T-helper 1 cell treated with Interleukin-12 subunit alpha and Interleukin-12 subunit beta and Interleukin-4 antibody, amounts not matched to agents 30 ng/mL and 1 ng/mL, for 36 hours (primary cell): ENCODE measurements at regions not wholly inside any gene's neighbourhood (a gene's known extent, or its start where the extent isn't known, plus 50 kb on each side); places are given as distances from the start of the nearest gene placed in this dataset.

Experiments
- intact Hi-C: fragments of 100-400 bp; cut with micrococcal nuclease; formaldehyde crosslinking; loops from one replicate; pipeline ENCODE4 v1.15.1; 2024

DNA sequence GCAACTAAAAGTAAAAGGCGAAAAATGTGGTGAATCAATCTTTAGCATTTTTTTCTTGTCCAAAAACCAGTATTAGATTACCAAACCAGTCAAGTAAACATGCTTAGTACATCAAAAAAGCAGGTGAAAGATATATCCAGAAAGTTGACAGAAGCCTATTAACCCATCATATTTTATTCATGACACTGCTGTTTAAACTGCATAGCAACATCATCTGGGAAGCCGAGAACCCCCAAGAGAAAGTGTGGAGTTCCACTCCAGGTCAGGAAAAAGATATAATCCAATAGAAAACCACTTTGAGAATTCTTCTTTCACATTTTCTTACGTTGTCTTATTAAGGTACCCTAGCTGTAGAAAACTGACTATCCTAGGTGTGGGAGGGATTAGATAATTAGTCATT is 466.8 kb upstream of the CDH8 start:
- intact Hi-C loops, result no loop called here

DNA sequence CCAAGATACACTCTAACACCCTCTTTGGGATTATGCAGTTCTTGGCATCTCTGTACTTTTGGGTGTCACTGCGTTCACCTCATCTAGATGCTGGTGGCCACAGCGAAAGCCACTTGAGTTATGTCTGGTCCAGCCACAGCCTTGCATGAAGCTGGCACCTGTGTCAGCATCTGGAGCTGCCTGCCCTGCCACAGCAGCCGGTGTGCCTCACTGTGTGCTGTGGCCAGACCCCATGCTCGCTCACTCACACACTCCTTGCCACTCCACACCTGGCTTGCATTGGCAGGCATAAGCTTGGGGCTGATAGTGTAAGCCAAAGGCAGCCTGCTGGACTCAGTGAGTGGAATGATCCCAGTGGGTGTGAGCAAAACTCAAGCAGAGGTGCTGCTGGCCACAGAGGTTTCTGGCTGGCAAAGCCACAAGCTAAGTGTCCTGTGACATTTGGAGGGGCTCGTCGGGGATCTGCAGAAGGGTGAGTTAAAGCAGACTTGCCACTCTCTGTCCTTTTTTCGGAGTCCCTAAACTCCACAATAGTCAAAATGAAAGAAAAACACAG is 442.7 kb upstream of the CDH8 start:
- intact Hi-C loops, result no loop called here

DNA sequence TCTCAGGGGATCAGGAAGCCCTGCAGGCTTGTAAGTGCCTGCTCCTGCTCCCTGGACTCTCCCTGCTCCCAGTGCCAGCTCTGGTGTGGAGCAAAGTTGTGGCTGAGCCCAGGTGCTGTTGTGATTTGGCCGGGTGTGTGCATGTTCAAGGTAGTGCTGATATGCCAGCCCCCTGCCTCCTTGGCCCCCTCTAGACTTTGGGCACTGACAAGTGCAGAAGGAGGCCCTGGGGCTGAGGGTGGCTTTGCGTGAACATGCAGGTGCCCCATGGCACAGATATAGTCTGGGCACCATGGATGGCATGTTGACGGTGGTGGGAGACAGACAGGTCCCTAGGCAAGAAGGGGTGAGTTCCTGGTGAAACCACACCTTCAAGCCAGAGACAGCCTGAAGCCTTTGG is 441.6 kb upstream of the CDH8 start:
- intact Hi-C loops, result no loop called here

DNA sequence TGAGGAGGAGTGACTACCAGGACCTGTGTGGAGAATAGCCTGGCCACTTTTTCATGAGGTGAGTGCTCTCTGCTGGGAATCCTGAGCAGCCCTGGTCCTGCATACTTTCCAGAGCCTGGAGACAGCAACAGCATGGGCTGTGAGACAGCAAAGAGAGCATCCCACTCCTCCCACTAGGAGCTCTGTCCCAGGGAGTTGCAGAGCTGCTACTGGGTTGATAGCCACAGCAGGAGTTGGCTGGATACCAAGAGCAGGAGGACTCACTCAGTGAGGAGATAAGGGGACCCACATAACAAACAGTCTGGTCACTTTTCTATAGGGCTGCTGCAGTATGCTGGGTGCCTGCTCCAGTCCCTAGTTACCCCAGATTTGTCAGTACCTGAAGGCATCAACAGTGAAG is 439.3 kb upstream of the CDH8 start:
- intact Hi-C loops, result no loop called here

DNA sequence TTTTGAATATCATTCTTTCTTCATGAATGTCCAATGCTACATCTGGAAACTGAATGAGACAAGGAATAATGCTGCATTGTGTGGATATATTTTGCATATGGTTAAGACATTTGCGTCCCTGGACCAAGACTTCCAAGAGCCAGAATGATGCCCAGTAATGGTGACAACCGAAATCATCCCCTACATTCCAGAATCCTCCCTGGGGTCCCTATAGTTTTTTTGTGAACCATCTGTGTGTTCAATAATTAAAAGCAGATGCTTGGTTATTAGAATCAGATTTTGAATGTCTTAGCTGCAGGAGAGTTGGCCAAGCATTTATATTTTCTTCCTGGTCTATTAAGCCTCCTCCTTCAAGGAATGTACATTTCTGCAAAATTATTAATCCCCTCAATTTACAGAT is 426.7 kb upstream of the CDH8 start:
- intact Hi-C loops, result no loop called here

DNA sequence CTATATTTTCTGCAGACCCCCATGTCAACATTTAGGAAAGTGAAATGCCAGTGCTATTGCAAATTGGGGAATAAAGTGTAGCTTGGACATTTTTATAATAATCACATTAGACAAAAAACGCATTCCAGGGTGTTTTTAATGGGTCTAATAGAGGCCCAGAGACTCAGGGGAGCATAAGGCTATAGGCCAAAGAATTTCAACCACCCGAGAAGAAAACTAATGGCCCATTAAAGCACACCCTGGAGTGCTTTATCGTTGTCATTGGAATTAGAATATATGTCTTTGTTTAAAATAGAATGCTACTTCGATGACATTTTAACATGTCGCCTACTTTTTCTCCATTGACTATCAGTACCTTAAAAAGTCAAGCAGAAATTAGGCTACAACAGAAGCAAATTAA is 414.1 kb upstream of the CDH8 start:
- intact Hi-C loops, result no loop called here

DNA sequence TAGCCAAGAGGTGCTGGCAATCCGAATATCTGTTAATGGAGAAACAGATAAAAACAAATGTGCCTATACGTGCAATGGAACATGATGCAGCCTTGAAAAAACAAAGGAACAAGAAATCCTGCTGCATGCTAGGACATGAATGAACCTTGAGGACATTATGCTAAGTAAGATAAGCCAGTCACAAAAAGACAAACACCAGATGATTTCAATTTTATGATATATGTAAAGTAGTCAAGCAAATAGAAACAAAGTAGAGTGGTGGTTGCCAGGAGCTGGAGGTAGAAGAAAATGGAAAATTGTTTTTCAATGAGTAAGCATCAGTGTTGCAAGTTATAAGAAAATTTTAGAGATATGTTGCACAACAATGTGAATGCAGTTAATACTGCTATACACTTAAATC is 409.7 kb upstream of the CDH8 start:
- intact Hi-C loops, result no loop called here

DNA sequence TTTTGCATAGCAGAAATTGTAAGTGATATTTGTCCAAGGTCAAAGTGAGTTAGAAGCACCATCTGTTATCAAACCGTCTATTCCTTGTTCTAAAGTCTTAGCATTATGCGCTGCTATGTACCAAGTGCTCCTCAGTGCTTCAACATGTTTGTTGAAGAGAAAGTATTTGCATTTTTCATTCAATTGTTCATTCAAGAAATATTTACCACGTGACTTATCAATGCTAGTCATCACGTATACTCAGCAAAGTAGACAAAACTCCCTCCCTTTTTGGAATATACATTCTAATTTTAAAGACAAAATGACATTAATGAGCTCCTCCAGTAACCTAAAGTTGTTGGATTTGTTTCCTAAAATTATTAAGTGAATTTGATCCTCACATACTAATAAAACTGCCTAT is 388.0 kb upstream of the CDH8 start:
- intact Hi-C loops, result no loop called here

DNA sequence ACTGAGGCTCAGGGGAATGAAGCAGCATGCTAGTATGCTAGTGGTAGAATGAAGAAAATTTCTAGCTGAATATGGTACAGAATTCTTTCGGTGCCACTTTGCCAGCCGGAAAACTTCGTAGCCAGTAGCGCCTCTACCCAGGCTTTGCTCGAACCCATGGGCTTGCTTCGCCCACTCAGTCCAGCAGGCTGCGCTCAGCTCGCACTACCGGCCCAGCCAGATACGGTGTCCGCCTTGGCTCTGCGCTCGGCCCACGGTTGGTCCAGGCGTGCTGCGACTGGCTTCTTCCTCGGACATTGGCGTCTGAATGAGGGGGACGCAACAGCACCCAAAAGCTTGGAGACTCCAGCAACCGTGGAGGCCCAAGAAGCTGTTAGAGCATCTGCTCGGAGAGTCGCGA is 372.5 kb upstream of the CDH8 start:
- intact Hi-C loops, result no loop called here

DNA sequence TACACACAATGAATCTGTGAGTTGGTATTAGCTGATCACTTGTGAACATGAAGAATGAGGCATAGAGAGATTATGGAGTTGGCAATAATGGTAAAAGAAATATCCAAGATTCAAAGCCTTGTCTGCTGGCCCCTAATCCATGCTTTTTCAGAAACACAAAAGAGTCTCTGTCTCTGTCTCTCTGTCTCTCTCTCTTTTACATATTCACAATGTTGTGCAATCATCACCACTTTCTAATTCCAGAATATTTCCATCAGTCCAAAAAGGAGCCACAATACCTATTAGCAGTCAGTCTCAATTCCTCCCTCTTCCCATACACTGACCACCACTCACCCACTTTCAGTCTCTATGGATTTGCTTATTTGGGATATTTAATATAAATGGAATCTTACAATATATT is 370.1 kb upstream of the CDH8 start:
- intact Hi-C loops, result no loop called here

DNA sequence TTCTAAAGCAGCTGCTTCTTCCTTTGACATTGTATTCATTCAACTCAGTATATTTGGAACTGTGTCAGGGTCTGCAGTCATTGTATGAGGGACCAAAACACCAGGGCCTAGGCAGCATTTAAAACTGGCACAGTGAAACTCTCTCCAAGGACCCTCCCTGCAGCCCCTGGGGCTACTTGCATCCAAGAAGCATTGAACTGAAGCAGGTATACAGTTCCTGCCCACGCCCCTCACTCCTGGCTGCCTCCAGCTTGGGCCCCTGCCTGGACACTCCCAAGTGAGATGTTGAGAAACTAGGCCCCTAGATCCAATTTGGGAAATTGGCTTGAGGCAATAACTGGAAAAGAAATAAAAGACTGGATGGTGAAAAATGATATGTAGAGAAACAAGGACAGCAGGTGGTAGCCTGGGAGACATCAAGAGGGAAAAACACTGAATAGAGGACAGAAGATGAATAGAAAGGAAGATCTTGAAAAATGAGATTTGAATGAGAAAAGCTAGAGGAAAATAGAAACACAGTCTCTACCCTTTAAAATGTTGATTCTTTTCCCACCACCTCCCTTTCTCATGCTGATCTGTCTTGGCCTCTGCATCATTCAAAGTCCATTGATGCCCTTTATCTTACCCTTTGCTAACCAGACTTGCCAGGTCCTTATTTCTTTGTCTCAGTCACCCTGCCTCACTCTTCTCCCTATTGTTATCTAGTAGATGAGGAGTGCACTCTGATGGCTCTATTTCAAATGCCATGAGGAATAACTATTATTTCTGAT is 368.8 kb upstream of the CDH8 start:
- intact Hi-C loops, result no loop called here

DNA sequence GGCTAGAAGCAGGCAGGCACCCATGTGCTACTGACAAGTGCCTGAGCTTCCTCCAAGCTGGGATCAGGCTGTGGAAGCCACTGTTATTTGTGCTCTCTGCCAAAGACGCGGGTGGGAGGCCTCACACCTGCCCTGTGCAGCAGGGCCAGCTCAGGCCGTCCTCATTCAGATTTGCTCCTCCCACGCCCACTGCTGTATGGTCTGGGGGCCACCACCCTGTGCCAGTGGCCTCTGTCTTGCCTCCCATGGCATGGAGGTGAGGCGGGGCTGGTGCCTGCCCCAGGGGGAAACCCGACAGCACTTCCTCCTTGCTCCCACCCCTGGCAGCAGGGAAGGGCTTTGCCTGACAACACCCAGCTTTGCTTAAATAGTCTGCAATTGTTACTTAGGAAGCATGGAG is 356.5 kb upstream of the CDH8 start:
- intact Hi-C loops, result no loop called here

DNA sequence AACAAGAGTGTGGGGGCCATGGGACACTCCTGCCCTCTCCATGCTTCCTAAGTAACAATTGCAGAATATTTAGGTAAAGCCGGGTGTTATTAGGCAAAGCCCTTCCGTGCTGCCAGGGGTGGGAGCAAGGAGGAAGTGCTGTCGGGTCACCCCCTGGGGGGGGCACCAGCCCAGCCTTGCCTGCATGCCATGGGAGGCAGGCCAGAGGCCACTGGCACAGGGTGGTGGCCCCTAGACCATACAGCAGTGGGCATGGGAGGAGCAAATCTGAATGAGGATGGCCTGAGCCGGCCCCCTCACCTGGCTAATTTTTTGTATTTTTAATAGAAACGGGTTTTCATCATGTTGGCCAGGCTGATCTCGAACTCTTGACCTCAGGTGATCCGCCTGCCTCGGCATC is 355.7 kb upstream of the CDH8 start:
- intact Hi-C loops, result no loop called here

DNA sequence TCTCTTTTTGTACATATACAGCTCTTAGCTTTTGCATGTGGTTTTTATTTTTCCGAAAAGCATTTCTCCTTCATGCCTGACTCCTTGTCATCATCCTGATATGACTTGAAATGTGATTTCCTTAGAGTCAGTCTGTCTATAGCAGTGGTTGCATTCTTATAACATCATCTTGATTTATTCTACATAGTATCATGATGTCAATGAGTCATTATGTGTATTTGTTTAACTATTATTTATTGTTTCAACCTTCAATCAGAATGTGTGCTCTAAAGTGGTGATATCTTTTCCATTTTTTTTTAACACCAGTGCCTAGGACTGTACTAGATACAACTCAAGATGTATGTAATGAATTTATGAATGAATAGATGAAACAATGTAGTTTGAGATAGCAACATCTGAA is 354.9 kb upstream of the CDH8 start:
- intact Hi-C loops, result no loop called here

DNA sequence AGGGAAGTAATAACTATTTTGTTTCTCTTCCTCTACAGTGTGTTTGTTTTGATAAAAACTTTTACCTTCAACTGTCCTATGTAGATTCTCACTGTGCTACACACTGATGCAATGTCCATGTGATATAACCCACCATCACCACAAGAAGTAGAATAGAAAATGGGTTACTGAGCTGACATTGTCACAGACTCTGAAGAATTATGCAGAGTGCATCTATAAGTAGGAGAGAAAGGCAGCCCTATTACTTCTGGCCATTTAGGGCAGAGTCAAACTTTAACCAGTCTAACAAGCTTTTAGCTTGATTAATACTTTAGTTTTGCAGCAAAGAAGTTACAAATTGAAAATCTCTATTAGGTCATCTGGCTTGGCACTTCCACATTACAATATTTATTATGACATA is 354.0 kb upstream of the CDH8 start:
- intact Hi-C loops, result no loop called here

DNA sequence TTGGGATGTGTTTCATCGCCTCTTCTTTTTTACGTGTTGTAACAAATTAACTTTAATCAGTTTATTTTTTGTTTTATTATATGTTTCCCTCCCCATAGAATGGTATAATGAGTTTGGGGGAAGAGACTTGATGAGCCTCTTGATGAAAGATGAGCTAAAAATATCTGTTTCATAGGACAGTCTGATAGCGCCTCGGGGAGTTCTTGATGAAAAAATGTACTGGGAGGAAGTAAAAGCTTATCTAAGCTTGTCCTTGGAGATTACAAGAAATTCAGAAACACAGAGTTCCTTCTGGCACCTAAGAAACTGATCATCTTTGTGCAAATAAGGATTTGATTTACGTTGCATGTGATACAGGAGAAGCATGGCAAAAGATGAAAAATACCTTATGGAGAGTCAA is 350.2 kb upstream of the CDH8 start:
- intact Hi-C loops, result no loop called here

DNA sequence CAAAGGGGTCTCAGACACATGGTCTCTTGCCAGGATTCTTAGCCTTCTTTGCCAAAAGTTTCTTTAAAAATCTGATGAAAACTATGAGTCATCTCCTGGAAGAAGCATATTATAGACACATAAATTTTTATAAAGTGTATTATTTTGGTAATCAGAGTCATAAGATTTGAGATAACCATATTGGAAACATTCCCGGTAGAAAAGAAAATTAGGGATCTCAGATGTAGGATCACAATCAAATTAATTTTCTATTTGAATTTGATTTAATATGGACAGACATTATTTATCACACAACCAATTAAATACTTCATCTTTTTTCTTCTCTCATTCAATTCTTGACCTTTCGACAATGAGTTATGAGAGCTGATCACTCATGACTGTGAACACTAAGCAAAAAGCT is 347.7 kb upstream of the CDH8 start:
- intact Hi-C loops, result no loop called here

DNA sequence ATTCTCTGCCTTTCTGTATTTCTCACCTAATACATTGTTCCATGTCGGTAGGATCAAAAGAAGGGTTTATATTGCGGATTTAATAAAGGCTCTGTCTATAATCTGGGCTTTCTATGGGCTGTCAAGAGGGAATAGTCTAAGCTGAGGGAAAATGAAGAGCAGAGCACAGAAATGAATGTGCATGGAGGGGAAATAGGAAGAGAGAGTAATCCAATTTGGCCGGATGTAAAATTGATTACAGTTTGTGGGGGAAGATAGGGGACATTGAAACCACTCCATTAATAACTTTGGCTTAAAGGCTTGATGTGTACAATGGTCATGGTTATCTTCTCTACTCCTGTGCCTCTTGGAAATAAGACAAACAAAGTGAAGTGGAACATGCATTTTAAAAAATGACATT is 334.2 kb upstream of the CDH8 start:
- intact Hi-C loops, result no loop called here

DNA sequence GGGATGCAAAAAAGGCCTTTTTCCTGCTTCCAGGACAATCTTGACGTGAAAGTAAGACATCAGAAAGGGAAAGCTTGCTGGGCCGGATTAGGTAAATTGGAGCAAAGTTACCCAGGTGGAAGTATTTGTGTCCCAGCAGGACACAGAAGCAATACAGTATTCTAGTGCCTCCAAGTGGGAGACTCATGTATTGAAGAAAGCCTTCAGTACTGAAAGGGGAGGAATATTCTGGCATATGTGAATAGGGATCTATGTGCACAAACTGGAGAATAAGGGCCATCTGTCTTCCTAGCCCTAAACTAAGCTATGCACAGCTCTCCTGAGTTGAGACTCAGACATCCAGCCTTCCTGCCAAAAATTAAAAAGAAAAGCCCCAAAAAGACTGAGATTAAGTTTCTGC is 327.3 kb upstream of the CDH8 start:
- intact Hi-C loops, result no loop called here

DNA sequence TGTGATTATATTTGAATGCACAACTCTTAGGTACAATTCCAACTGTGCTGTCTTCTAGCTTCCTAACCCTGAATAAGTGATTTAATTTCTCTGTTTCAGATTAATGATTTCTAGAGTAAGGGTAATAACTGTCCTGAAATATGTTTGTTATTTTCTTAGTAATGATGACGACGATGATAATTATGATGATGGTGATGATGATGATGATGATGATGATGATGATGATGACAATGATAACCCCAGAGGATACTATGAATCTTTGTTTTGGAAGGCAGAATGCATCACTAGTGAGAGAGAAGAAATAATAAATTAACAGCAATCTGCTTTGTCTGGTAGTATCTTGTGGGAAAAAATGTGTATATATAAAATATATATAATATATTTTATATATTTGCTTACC is 317.1 kb upstream of the CDH8 start:
- intact Hi-C loops, result no loop called here

DNA sequence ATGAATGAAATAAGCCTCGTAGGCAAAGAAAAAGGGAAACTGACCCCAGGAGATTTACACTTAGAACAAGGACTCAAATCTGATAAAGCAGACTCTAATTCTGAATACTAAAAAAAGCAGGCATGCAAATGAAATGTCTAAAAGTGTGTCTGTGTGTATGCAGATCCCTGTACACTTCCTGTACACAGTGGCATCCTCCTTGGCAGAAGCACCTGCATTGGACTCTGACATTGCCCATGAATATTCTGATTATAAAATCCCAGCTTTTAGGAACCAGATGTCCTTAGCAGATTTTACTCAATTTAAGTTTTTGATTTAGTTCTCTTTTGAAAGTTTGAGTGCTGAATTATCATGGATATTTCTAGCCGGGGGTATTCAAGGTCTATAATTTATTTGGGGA is 306.0 kb upstream of the CDH8 start:
- intact Hi-C loops, result no loop called here

DNA sequence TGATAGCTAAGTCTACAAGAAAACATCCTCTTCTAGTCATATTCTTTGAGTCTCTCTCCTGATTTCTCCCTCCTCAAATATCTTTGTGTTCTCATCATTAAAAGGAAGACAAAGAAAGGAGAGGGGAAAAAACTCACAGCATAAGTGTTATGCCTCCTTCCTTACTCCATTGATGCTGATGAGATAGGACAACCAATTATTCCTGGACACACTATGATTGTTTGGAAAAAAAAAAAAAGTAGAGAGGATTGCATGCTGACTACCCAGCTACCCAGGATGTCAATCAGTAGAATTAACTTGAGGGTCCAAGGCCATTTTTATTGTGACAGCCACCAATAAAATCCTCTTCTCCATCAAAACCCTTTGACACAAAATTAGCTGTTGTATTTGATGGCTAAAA is 299.1 kb upstream of the CDH8 start:
- intact Hi-C loops, result no loop called here

DNA sequence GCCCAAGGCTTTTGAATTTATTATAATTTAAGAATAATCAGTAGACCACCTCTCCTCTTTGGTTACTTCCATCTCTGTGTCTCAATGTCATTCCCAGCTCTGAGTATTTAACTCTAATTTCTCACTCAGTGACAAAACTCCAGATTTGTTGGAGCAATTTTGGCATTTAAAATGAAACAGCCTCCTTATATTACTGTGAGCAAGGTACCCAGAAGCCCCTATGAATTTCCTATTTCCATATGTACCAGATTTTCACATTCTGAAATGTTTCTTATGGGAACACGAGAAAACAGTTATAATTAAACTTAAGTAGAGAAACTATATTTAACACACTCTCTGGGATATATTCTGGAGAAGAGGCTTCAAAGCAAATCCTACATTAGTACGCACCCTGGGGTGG is 285.4 kb upstream of the CDH8 start:
- intact Hi-C loops, result no loop called here

DNA sequence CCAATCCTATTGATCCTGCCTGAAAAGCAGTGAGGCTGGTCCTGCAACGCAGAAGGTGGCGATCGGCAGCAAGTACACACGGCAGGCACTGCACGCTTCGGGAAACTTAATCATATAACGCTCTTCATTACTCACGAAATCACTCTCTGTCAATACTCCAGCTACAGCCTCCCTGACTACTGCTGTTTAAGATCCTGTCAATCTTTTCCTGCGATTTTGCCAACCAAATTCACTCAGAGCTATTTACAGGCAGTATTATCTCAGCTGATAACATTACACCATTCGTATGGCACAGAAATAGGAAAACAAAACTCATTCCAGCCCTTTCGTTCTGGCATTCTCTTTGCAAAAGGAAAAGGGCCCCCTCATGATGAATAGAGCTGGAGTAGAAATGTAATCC is 262.4 kb upstream of the CDH8 start:
- intact Hi-C loops, result no loop called here
